ENCODE measurements at regions not wholly inside any gene's neighbourhood (a gene's known extent, or its start where the extent isn't known, plus 50 kb on each side); places are given as distances from the start of the nearest gene placed in this dataset.

DNA sequence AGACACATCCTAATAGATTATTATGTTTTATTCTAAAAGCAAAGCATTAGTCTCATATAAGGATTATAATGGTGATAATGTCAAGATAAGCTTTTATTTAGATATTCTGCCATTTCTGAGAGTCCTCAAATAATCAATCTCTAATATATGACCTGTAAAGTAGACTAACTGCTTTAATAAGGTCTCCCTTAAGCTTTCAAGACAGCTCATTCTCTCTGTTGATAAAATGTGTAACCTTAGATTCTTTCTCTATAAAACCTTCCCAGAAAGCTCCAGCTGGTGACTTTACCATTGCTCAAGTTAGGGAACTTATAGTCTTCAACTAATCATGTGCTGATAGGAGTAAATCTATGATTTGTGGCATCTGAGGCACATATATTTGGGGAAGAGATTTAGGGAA, 457.8 kb downstream of the MEI4 start:
- no peak for TF ChIP-seq NCOR1 (IDR thresholded peaks at IDR 0.05)
- no peak for TF ChIP-seq KLF16 (IDR thresholded peaks at IDR 0.05)
- TF ChIP-seq, protein P1, sequence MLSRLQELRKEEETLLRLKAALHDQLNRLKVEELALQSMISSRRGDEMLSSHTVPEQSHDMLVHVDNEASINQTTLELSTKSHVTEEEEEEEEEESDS (CRISPR knock-in tag; IDR thresholded peaks at IDR 0.05): no peak
- TF ChIP-seq ZNF23 (CRISPR knock-in tag; IDR thresholded peaks at IDR 0.05): no peak
- no peak for TF ChIP-seq POLR2AphosphoS2 (IDR thresholded peaks at IDR 0.05; ENCODE audit: low read length)
- no peak for TF ChIP-seq TCFL5 (CRISPR knock-in tag; conservative IDR thresholded peaks at IDR 0.05)
- TF ChIP-seq ARNT (IDR thresholded peaks at IDR 0.05): no peak
- no peak for TF ChIP-seq CTCFL (IDR thresholded peaks at IDR 0.05; ENCODE audit: borderline replicate concordance, insufficient read depth, low read depth, low read length, poor library complexity, severe bottlenecking)
- TF ChIP-seq DMBX1 (CRISPR knock-in tag; IDR thresholded peaks at IDR 0.05; ENCODE audit: borderline replicate concordance): no peak
- no peak for TF ChIP-seq POLR2H (tag; IDR thresholded peaks at IDR 0.05; ENCODE audit: low read depth)
- no peak for TF ChIP-seq MED1 (CRISPR knock-in tag; IDR thresholded peaks at IDR 0.05; ENCODE audit: borderline replicate concordance)
- no peak for TF ChIP-seq RFX7 (CRISPR knock-in tag; IDR thresholded peaks at IDR 0.05)
- TF ChIP-seq NCOA6 (IDR thresholded peaks at IDR 0.05): no peak

More for the DNA sequence above, 457.8 kb downstream of the MEI4 start:
- ATAC-seq (no peak), FAIRE-seq (no peak), DNase-seq (ENCODE audit: extremely low read depth in 1 of 4, low spot score in 3 of 4) (no peak)
- Histone ChIP-seq H3K9me3 (replicated peaks; ENCODE audit: control insufficient read depth, insufficient read depth, low read depth, low read length) (no peaks in the 10 kb centered on the region; the same call in 1 of the 2 replicates), H3K9ac (ENCODE audit: insufficient read depth in 1 of 2, low read depth in 2 of 2, low read length in 2 of 2) (no peak overlapping the region), H3K27ac (ENCODE audit: extremely low read depth, low read depth, low read length) (no peak overlapping the region), H3K4me3 (no peak overlapping the region), H3K27me3 (ENCODE audit: control insufficient read depth in 2 of 2, insufficient read depth in 2 of 2, low read length in 2 of 2) (no peaks in the 10 kb centered on the region), H3K4me2 (ENCODE audit: insufficient read depth, low read length) (no peak overlapping the region), H4K20me1 (replicated peaks; ENCODE audit: control insufficient read depth, insufficient read depth, low read length) (no peaks in the 10 kb centered on the region), H3K36me3 (ENCODE audit: control insufficient read depth, insufficient read depth, low read length) (no peaks in the 10 kb centered on the region), H3K79me2 (ENCODE audit: control insufficient read depth, insufficient read depth, low read length) (no peaks in the 10 kb centered on the region), H3K9me1 (ENCODE audit: control insufficient read depth, insufficient read depth, low read length) (no peaks in the 10 kb centered on the region), H2AFZ (ENCODE audit: low read depth, low read length) (no peak overlapping the region), H3K4me1 (replicated peaks in 1 of 2; ENCODE audit: control insufficient read depth in 2 of 2, insufficient read depth in 2 of 2, low read length in 2 of 2) (no peaks in the 10 kb centered on the region)
- no TSS peak for BruUV-seq (replicated peaks)
- CTCF ChIA-PET (ENCODE audit: low intra/inter-chr PET ratio): no interaction called here
- in situ Hi-C loops (cut with MboI) (no loop called here), intact Hi-C loops (cut with micrococcal nuclease) (no loop called here)
- POLR2A ChIA-PET: no interaction called here

Measured in K562 (cell line).